Ishikawa (cell line): ENCODE measurements at regions not wholly inside any gene's neighbourhood (a gene's known extent, or its start where the extent isn't known, plus 50 kb on each side); places are given as distances from the start of the nearest gene placed in this dataset.

ENCODE experiments used
- EGR1 ChIP-seq: IDR thresholded peaks from 2 replicates; pipeline ENCODE4 v1.6.1; 2012
- TCF12 ChIP-seq: IDR thresholded peaks from 2 replicates; pipeline ENCODE4 v1.6.1; 2012; ENCODE audit warnings: low read depth
- ZBTB7A ChIP-seq: IDR thresholded peaks from 2 replicates; pipeline ENCODE4 v1.6.1; 2012; ENCODE audit warnings: low read depth
- TF ChIP-seq, protein P1 (sequence below): IDR thresholded peaks from 2 replicates; pipeline ENCODE4 v1.6.1; 2012

DNA sequence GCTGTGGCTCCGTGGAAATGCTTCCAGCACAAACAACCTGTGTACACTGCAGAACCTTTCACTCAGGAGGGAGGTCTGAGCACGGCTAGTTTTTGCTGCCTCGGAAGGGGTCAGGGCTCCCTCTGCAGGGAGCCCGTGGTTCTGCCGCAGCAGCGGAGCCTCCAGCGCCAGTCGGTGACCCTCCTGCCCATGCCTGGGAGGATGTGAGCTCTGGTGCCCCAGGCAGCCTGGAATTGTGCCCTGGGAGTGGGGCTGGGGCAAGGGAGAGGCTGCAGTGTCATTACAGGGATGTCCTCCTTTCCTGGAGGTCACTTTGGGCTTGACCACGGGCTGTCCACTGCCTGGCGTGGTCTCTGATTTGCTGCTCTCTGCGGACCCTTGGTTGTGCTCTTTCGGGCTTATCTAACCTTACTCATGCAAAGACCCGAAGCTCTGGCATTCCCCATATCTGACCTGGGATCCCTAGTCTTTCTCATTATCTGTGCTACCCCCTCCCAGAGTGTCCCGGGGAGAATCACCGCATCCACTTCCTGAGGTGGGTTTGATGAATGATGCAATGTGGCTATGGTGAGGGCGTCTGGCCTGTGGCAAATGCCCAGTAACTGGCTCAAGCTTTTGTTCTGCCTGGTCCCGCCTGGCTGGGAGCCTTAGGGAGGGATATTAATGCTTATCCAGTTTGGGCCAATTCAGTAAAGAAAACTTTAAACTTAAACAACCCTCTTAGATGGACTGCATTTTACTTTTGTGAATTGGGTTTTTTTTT, 59.6 kb upstream of the TAGAP start:
- TF ChIP-seq ZBTB7A: no peak
- no peak for TF ChIP-seq TCF12
- TF ChIP-seq, protein P1, sequence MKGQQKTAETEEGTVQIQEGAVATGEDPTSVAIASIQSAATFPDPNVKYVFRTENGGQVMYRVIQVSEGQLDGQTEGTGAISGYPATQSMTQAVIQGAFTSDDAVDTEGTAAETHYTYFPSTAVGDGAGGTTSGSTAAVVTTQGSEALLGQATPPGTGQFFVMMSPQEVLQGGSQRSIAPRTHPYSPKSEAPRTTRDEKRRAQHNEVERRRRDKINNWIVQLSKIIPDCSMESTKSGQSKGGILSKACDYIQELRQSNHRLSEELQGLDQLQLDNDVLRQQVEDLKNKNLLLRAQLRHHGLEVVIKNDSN: no peak
- no peak for TF ChIP-seq EGR1
